ENCODE measurements at regions not wholly inside any gene's neighbourhood (a gene's known extent, or its start where the extent isn't known, plus 50 kb on each side); places are given as distances from the start of the nearest gene placed in this dataset.

DNA sequence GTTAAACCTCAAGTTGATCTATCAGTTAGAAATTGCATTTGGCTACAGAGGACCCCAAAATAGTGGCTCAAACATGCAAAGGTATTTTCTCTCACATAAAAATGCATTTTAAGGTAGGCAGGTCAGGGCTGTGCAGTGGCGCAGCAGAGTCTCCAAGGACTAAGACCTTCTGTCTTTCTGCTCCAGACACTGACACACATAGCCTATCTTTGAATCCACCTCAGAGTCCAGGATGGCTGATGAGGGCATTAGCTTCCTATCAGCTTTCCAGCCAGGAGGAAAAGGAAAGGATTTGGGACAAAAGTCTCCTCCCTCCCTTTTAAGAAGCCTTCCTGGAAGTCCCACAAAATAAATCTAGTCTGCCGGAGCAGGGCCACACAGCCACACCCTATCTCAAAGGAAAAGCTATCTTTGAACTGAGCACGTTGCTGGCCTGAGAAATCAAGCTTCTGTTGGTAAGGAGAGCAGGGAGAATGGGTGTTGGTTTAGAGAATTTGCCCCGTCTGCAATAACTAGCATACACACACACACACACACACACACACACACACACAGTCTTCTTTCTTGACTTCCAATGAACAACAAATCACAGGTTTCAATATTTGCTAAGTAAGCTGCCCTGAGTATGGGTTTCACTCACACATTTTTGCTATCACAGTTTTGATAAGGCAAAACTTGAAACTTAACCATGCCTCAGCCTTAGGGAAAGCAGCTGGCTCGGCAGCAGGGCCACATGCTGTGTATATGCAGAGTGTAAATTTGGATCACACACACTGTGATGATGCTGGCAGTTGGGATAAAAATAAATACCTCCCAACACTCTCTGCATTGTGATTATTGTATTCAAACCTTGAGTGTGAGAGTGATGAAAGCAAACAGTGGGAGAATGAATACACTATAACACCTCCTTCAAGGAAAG, 116.6 kb upstream of the MAP3K1 start:
- no peaks in the 10 kb centered on the region for H3K36me3 ChIP-seq
- H3K9me3 ChIP-seq = no peaks in the 10 kb centered on the region
- ATAC-seq (ENCODE audit: low FRiP score in 2 of 2) = no peak
- peaks cover 0 to 12% (median 7%) of the 10 kb centered on the region in 4 donors for H3K4me1 ChIP-seq
- peak overlapping the region in 2 of 4 donors; percentile 19 to 55 for H3K27ac ChIP-seq
- no peak for DNase-seq
- H3K4me3 ChIP-seq = no peak overlapping the region
- no peaks in the 10 kb centered on the region for H3K27me3 ChIP-seq
- WGBS, 2 donors = 33 to 40% methylated on average over 5 of the region's 5 CpGs
- TF ChIP-seq POLR2AphosphoS5 (IDR thresholded peaks at IDR 0.05) (no peak), EP300 (IDR thresholded peaks at IDR 0.05) (no peak), POLR2A (IDR thresholded peaks at IDR 0.05) (no peak)
- TF ChIP-seq, protein P1, sequence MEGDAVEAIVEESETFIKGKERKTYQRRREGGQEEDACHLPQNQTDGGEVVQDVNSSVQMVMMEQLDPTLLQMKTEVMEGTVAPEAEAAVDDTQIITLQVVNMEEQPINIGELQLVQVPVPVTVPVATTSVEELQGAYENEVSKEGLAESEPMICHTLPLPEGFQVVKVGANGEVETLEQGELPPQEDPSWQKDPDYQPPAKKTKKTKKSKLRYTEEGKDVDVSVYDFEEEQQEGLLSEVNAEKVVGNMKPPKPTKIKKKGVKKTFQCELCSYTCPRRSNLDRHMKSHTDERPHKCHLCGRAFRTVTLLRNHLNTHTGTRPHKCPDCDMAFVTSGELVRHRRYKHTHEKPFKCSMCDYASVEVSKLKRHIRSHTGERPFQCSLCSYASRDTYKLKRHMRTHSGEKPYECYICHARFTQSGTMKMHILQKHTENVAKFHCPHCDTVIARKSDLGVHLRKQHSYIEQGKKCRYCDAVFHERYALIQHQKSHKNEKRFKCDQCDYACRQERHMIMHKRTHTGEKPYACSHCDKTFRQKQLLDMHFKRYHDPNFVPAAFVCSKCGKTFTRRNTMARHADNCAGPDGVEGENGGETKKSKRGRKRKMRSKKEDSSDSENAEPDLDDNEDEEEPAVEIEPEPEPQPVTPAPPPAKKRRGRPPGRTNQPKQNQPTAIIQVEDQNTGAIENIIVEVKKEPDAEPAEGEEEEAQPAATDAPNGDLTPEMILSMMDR (IDR thresholded peaks at IDR 0.05) = no peak

DNA sequence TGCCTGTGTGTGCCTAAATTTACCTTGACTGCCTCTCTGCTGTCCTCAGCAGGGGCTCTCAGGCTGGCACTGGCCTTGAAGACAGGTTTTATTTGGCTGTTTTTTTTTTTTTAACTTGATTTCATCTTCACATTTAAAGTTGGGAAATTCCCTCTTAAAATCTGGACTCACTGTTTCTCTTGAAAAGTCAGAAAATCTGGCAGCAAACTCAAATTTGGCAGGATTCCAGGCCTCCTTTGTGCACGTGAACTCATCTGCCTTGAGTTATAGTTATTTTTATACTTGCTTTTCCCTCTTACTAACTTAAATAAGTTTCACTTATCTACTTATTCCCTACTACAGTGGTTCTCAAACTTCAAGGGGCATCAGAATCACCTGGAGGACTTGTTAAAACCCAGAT, 118.4 kb upstream of the MAP3K1 start:
- ATAC-seq (ENCODE audit: low FRiP score in 2 of 2) (no peak), DNase-seq (no peak)
- Histone ChIP-seq H3K4me1 (peaks cover 0 to 17% (median 7%) of the 10 kb centered on the region in 4 donors), H3K36me3 (no peaks in the 10 kb centered on the region), H3K27me3 (no peaks in the 10 kb centered on the region), H3K9me3 (no peaks in the 10 kb centered on the region), H3K4me3 (no peak overlapping the region), H3K27ac (no peak overlapping the region)
- TF ChIP-seq, protein P1 (IDR thresholded peaks at IDR 0.05) = no peak
- TF ChIP-seq EP300 (IDR thresholded peaks at IDR 0.05) = no peak
- TF ChIP-seq POLR2A (IDR thresholded peaks at IDR 0.05) = no peak
- TF ChIP-seq POLR2AphosphoS5 (IDR thresholded peaks at IDR 0.05) = no peak
- WGBS, 2 donors = 30 to 33% methylated on average over 1 of the region's 1 CpG

DNA sequence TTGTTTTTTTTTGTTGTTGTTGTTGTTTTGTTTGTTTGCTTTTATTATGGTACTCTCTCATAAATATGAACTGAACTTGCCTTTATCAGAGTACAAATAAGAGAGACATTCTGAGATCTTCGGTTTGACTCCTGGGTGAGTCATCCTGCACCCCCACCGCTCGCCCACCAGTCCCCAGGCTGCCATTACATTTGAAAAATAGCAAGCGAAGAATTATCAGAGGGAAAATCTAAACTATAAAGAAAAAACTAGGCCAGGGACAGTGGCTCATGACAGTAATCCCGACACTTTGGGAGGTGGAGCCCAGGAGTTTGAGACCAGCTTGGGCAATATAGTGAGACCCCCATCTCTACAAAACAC, 122.1 kb upstream of the MAP3K1 start:
- 96 to 98% methylated on average over 5 of the region's 5 CpGs for WGBS, 2 donors

DNA sequence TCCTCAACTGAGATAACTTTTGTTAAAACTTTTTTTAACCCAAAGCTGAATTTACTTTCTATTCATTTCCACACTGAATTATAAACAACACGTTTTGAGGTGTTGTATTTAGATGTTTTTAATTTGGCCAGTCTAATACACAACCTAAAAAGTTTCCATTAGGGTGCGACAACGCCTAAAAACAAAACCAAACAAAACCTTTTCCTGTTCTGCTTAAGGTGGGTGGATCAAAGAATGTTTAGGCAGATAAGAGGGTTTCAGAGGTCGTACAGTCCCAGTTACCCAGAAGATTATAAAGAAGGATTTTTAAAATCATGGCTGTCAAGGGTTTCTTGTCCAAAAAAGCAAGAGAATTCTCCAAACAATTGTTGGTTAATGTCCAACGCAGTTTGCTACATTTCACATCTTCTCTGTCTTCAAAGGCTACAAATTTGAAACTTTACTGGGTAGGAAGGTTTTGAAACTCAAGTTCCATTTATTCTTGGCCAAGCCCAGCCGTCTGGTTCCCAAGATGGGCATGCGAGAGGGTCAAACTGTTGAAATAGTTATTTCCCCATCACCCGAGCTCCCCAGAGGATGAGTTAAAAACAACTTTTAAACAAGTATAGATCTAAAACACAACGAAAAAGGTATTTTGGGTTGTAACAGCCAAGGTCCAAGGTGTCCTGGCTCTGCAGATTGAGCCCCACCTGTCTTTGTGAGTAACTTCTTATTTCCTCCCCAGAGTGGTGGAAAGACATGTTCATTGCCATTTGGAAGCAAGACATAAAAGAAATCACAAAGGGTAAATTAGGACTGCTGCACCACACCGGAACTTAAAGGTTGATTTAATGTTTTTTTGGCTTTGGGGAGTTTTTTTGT, 122.8 kb upstream of the MAP3K1 start:
- Histone ChIP-seq H3K4me3 (no peak overlapping the region), H3K27me3 (no peaks in the 10 kb centered on the region), H3K4me1 (peaks cover 0 to 5% (median 0%) of the 10 kb centered on the region in 4 donors), H3K9me3 (no peaks in the 10 kb centered on the region), H3K27ac (no peak overlapping the region), H3K36me3 (no peaks in the 10 kb centered on the region)
- DNase-seq (no peak), ATAC-seq (ENCODE audit: low FRiP score in 2 of 2) (no peak)
- 56 to 67% methylated on average over 10 of the region's 10 CpGs for WGBS, 2 donors
- TF ChIP-seq EP300 (IDR thresholded peaks at IDR 0.05) = no peak
- no peak for TF ChIP-seq POLR2A (IDR thresholded peaks at IDR 0.05)
- no peak for TF ChIP-seq POLR2AphosphoS5 (IDR thresholded peaks at IDR 0.05)
- TF ChIP-seq, protein P1 (IDR thresholded peaks at IDR 0.05) = no peak

More for the DNA sequence above, 122.1 kb upstream of the MAP3K1 start:
- peaks cover 0 to 8% (median 1%) of the 10 kb centered on the region in 4 donors for H3K4me1 ChIP-seq
- TF ChIP-seq POLR2AphosphoS5 (IDR thresholded peaks at IDR 0.05) (no peak), POLR2A (IDR thresholded peaks at IDR 0.05) (no peak), EP300 (IDR thresholded peaks at IDR 0.05) (no peak)
- TF ChIP-seq, protein P1 (IDR thresholded peaks at IDR 0.05) = no peak
- no peak overlapping the region for H3K4me3 ChIP-seq
- no peaks in the 10 kb centered on the region for H3K36me3 ChIP-seq
- no peaks in the 10 kb centered on the region for H3K27me3 ChIP-seq
- H3K9me3 ChIP-seq = no peaks in the 10 kb centered on the region
- ATAC-seq (ENCODE audit: low FRiP score in 2 of 2) (no peak), DNase-seq (no peak)
- no peak overlapping the region for H3K27ac ChIP-seq

Data from upper lobe of left lung (tissue), 6 donors.